ENCODE measurements at regions not wholly inside any gene's neighbourhood (a gene's known extent, or its start where the extent isn't known, plus 50 kb on each side); places are given as distances from the start of the nearest gene placed in this dataset.

DNA sequence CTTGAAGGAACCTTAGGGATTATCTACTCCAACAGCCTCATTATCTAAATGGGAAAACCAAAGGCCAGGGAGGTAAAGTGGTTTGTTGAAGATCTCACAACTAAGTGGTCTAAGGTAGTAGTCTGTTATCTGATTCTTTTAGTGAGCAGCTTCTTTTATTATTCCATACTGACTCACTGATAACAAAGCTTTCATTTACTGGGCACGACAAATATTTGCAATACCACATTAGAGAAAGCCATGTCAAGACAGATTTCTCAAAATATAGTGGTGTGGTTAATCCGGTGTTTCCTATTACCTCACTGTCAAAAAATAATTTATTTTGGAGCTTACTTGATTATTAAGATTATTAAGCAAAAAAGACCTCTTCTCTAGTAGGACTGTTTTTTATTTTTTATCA is 369.1 kb downstream of the S1PR1 start:
- no peak overlapping the region for H3K4me3 Mint-ChIP-seq
- TF ChIP-seq CTCF (conservative IDR thresholded peaks at IDR 0.05), result no peak
- H3K9me3 Mint-ChIP-seq, result no peaks in the 10 kb centered on the region
- H3K4me1 Mint-ChIP-seq (ENCODE audit: unreplicated experiment), result no peaks in the 10 kb centered on the region
- DNase-seq (ENCODE audit: extremely low spot score, unreplicated experiment), result no peak
- no peaks in the 10 kb centered on the region for H3K36me3 Mint-ChIP-seq
- H3K27ac Mint-ChIP-seq, result no peak overlapping the region
- H3K27me3 Mint-ChIP-seq, result peaks cover 7% of the 10 kb centered on the region

GRCh38 chr1:101613546-101613945 is 376.7 kb downstream of the S1PR1 start:
- Mint-ChIP-seq H3K27ac (no peak overlapping the region), H3K9me3 (no peaks in the 10 kb centered on the region), H3K4me1 (ENCODE audit: unreplicated experiment) (no peaks in the 10 kb centered on the region), H3K4me3 (no peak overlapping the region), H3K27me3 (peaks cover 4% of the 10 kb centered on the region), H3K36me3 (no peaks in the 10 kb centered on the region)
- no peak for DNase-seq (ENCODE audit: extremely low spot score, unreplicated experiment)
- TF ChIP-seq CTCF (conservative IDR thresholded peaks at IDR 0.05), result no peak

DNA sequence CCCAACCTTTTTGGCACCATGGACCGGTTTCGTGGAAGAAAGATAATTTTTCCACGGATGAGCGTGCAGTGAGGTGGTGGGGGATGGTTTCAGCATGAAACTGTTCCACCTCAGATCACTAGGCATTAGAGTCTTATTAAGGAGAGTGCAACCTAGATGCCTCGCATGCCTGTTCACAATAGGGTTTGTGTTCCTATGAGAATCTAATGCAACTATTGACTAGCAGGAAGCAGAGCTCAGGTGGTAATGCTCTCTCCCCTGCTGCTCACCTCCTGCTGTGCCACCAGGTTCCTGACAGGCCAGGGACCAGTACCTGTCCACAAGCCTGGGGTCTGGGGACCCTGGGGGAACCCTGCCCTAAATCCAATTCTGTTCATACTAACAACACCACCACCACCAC is 377.8 kb downstream of the OLFM3 start:
- Mint-ChIP-seq H3K36me3 (no peaks in the 10 kb centered on the region), H3K27me3 (no peaks in the 10 kb centered on the region), H3K4me1 (ENCODE audit: unreplicated experiment) (no peaks in the 10 kb centered on the region), H3K27ac (no peak overlapping the region), H3K9me3 (no peaks in the 10 kb centered on the region), H3K4me3 (no peak overlapping the region)
- DNase-seq (ENCODE audit: extremely low spot score, unreplicated experiment), result no peak
- TF ChIP-seq CTCF (conservative IDR thresholded peaks at IDR 0.05), result no peak

- Mint-ChIP-seq H3K4me3 (no peak overlapping the region), H3K4me1 (ENCODE audit: unreplicated experiment) (no peaks in the 10 kb centered on the region), H3K27ac (no peak overlapping the region), H3K36me3 (no peaks in the 10 kb centered on the region), H3K27me3 (no peaks in the 10 kb centered on the region), H3K9me3 (no peaks in the 10 kb centered on the region)
- DNase-seq (ENCODE audit: extremely low spot score, unreplicated experiment), result no peak
- TF ChIP-seq CTCF (conservative IDR thresholded peaks at IDR 0.05), result no peak
Measured at GRCh38 chr1:101632548-101633272, 364.0 kb downstream of the OLFM3 start.

DNA sequence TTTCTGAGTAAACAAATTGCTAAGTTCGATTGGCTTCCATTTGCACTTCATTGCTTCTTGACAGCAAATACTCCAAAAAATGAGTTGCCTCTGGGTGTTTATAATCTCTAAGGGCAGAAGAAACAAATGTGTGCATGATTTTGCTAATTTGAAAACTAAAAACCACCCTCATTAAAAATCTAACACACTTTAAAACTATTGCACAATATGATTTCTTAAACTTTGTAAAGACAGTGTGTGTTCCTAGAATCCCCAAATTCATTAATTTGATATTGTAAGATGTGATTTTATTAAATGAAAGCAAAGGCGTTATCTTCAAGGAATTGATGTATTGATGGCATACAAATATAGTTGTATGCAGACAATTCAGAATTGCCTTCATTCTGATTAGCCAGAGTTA is 350.9 kb downstream of the OLFM3 start:
- Mint-ChIP-seq H3K4me1 (ENCODE audit: unreplicated experiment) (no peaks in the 10 kb centered on the region), H3K4me3 (no peak overlapping the region), H3K36me3 (no peaks in the 10 kb centered on the region), H3K27me3 (no peaks in the 10 kb centered on the region), H3K27ac (no peak overlapping the region), H3K9me3 (no peaks in the 10 kb centered on the region)
- DNase-seq (ENCODE audit: extremely low spot score, unreplicated experiment), result no peak
- TF ChIP-seq CTCF (conservative IDR thresholded peaks at IDR 0.05), result no peak

DNA sequence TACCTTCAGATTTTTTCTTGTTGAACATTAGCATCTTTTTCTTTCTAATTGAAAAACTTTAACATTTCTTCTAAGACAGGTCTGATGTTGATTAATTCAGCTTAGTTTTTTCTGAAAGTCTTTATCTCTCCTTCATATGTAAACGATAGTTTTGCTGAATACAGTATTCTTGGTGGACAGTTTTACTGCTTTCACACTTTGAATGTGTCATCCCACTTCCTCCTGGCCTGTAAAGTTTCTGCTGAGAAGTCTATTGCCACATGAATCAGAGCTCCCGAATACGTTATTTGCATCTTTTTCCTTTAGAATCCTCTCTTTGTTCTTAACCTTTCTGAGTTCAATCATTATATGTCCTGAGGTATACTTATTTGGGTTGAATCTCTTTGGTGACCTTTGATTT is 344.2 kb downstream of the OLFM3 start:
- Mint-ChIP-seq H3K27me3 (no peaks in the 10 kb centered on the region), H3K4me1 (ENCODE audit: unreplicated experiment) (no peaks in the 10 kb centered on the region), H3K4me3 (no peak overlapping the region), H3K27ac (no peak overlapping the region), H3K36me3 (no peaks in the 10 kb centered on the region), H3K9me3 (peaks cover 11% of the 10 kb centered on the region)
- TF ChIP-seq CTCF (conservative IDR thresholded peaks at IDR 0.05), result no peak
- no peak for DNase-seq (ENCODE audit: extremely low spot score, unreplicated experiment)
